ENCODE measurements at regions not wholly inside any gene's neighbourhood (a gene's known extent, or its start where the extent isn't known, plus 50 kb on each side); places are given as distances from the start of the nearest gene placed in this dataset.

- no peak for TF ChIP-seq POLR2AphosphoS5 (IDR thresholded peaks at IDR 0.05; ENCODE audit: insufficient read depth in 1 of 2, low read depth in 1 of 2)
- TF ChIP-seq, protein P1, sequence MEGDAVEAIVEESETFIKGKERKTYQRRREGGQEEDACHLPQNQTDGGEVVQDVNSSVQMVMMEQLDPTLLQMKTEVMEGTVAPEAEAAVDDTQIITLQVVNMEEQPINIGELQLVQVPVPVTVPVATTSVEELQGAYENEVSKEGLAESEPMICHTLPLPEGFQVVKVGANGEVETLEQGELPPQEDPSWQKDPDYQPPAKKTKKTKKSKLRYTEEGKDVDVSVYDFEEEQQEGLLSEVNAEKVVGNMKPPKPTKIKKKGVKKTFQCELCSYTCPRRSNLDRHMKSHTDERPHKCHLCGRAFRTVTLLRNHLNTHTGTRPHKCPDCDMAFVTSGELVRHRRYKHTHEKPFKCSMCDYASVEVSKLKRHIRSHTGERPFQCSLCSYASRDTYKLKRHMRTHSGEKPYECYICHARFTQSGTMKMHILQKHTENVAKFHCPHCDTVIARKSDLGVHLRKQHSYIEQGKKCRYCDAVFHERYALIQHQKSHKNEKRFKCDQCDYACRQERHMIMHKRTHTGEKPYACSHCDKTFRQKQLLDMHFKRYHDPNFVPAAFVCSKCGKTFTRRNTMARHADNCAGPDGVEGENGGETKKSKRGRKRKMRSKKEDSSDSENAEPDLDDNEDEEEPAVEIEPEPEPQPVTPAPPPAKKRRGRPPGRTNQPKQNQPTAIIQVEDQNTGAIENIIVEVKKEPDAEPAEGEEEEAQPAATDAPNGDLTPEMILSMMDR (IDR thresholded peaks at IDR 0.05) = no peak
Measured at GRCh38 chr12:67816269-67816668, 167.7 kb downstream of the DYRK2 start.
